ENCODE measurements at regions not wholly inside any gene's neighbourhood (a gene's known extent, or its start where the extent isn't known, plus 50 kb on each side); places are given as distances from the start of the nearest gene placed in this dataset.

GRCh38 chr2:145021962-145022665 is 502.2 kb upstream of the ZEB2 start:
- no peak for DNase-seq
- no peak overlapping the region for H3K4me3 ChIP-seq (ENCODE audit: insufficient read depth, low read depth, low read length)
- no peaks in the 10 kb centered on the region for H3K27me3 ChIP-seq (ENCODE audit: control insufficient read depth, insufficient read depth, low read length)
- no peaks in the 10 kb centered on the region for H3K36me3 ChIP-seq (replicated peaks; ENCODE audit: control insufficient read depth, insufficient read depth, low read length)

- Histone ChIP-seq H3K27me3 (ENCODE audit: control insufficient read depth, insufficient read depth, low read length) (no peaks in the 10 kb centered on the region), H3K4me3 (ENCODE audit: insufficient read depth, low read depth, low read length) (no peak overlapping the region), H3K36me3 (replicated peaks; ENCODE audit: control insufficient read depth, insufficient read depth, low read length) (no peaks in the 10 kb centered on the region)
- no peak for DNase-seq
Measured at GRCh38 chr2:145020694-145021093, 500.8 kb upstream of the ZEB2 start.

DNA sequence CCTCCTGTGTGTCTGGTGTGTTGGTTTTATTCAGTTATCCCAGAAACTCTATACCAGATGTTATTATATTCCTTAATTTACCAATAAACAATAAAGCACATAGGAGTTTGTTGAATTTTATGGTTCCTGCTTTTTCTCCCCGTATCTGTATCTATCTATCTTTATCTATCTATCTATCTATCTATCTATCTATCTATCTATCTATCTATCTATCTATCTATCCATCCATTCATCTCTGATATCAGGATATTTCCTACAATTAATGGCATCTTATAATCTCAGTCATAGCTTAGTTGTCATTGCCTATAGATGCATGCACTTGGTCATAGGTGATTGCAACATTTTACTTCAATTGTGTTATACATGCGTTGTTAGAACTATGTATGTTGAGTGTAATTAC is 500.2 kb upstream of the ZEB2 start:
- Histone ChIP-seq H3K4me3 (ENCODE audit: insufficient read depth, low read depth, low read length) (no peak overlapping the region), H3K36me3 (replicated peaks; ENCODE audit: control insufficient read depth, insufficient read depth, low read length) (no peaks in the 10 kb centered on the region)

DNA sequence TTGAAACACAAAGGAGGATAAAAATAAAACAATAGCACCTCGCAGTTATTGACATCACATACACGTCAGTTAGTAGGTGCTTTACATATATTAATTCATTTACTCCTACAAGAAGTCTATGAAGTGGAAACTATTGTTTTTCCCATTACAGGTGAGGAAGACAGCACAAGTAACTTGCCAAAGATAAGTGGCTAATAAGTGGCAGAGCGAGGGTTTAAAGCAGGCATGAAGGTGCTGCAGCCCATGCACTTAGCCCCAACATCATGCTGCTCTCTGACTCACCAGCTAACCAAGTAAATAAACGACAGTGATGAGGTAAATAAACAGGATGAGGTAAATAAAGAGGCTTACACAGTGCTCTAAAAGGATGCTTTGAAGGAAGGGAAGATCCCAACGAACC is 498.6 kb upstream of the ZEB2 start:
- DNase-seq, result no peak
- Histone ChIP-seq H3K36me3 (replicated peaks; ENCODE audit: control insufficient read depth, insufficient read depth, low read length) (no peaks in the 10 kb centered on the region), H3K4me3 (ENCODE audit: insufficient read depth, low read depth, low read length) (no peak overlapping the region), H3K27me3 (ENCODE audit: control insufficient read depth, insufficient read depth, low read length) (no peaks in the 10 kb centered on the region)

More for the DNA sequence above, 500.2 kb upstream of the ZEB2 start:
- no peak for DNase-seq
- no peaks in the 10 kb centered on the region for H3K27me3 ChIP-seq (ENCODE audit: control insufficient read depth, insufficient read depth, low read length)

- Histone ChIP-seq H3K4me3 (ENCODE audit: insufficient read depth, low read depth, low read length) (no peak overlapping the region), H3K36me3 (replicated peaks; ENCODE audit: control insufficient read depth, insufficient read depth, low read length) (no peaks in the 10 kb centered on the region), H3K27me3 (ENCODE audit: control insufficient read depth, insufficient read depth, low read length) (no peaks in the 10 kb centered on the region)
- DNase-seq, result no peak
Measured at GRCh38 chr2:145017149-145017548, 497.2 kb upstream of the ZEB2 start.

DNA sequence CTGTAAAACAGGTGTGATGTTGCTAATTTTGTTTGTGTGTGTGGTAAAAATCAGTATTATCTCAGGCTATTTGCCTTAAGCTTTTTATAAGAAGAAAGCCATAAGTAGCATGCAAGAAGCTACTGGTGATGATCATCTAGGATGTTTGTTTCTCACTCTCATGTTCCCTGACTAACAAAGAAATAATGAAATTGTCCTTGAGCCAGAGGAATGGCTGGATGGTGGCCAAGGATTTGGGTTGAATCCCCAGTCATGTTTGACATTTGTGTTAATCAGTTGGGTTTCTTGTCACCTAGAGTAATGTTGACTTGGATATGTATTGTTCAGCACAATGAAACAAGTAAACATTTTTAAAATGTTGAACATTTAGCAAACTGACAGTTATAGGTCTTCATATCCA is 496.8 kb upstream of the ZEB2 start:
- Histone ChIP-seq H3K27me3 (ENCODE audit: control insufficient read depth, insufficient read depth, low read length) (no peaks in the 10 kb centered on the region), H3K36me3 (replicated peaks; ENCODE audit: control insufficient read depth, insufficient read depth, low read length) (no peaks in the 10 kb centered on the region), H3K4me3 (ENCODE audit: insufficient read depth, low read depth, low read length) (no peak overlapping the region)
- DNase-seq, result no peak

GRCh38 chr2:145015561-145015960 is 495.6 kb upstream of the ZEB2 start:
- Histone ChIP-seq H3K36me3 (replicated peaks; ENCODE audit: control insufficient read depth, insufficient read depth, low read length) (no peaks in the 10 kb centered on the region), H3K4me3 (ENCODE audit: insufficient read depth, low read depth, low read length) (no peak overlapping the region), H3K27me3 (ENCODE audit: control insufficient read depth, insufficient read depth, low read length) (no peaks in the 10 kb centered on the region)
- DNase-seq, result no peak

DNA sequence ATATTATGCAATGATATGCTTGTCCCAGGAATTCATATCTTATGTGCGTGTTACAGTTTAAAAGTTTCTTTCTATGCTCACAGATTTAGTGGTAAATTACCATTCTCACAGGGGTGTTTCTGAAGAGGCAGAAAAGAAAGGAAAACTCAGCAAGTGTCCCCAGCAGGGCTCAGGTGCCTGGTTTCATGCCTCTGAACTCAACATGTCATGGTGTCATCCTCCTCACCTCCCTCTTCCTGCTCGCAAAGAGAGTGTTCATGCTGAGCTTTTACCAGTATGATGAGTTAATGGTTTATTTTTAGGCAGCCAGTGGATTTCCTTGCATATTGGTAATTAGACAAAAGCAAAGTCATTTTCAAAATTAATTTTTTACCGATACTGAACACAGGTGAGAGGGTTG is 492.9 kb upstream of the ZEB2 start:
- Histone ChIP-seq H3K36me3 (replicated peaks; ENCODE audit: control insufficient read depth, insufficient read depth, low read length) (no peaks in the 10 kb centered on the region), H3K27me3 (ENCODE audit: control insufficient read depth, insufficient read depth, low read length) (no peaks in the 10 kb centered on the region), H3K4me3 (ENCODE audit: insufficient read depth, low read depth, low read length) (no peak overlapping the region)
- DNase-seq, result peak; percentile 9

GRCh38 chr2:145012214-145012670 is 492.3 kb upstream of the ZEB2 start:
- Histone ChIP-seq H3K4me3 (ENCODE audit: insufficient read depth, low read depth, low read length) (no peak overlapping the region), H3K27me3 (ENCODE audit: control insufficient read depth, insufficient read depth, low read length) (no peaks in the 10 kb centered on the region), H3K36me3 (replicated peaks; ENCODE audit: control insufficient read depth, insufficient read depth, low read length) (no peaks in the 10 kb centered on the region)
- no peak for DNase-seq

GRCh38 chr2:145010635-145011034 is 490.7 kb upstream of the ZEB2 start:
- Histone ChIP-seq H3K36me3 (replicated peaks; ENCODE audit: control insufficient read depth, insufficient read depth, low read length) (no peaks in the 10 kb centered on the region), H3K27me3 (ENCODE audit: control insufficient read depth, insufficient read depth, low read length) (no peaks in the 10 kb centered on the region), H3K4me3 (ENCODE audit: insufficient read depth, low read depth, low read length) (no peak overlapping the region)
- no peak for DNase-seq

GRCh38 chr2:145007960-145008263 is 488.0 kb upstream of the ZEB2 start:
- Histone ChIP-seq H3K36me3 (replicated peaks; ENCODE audit: control insufficient read depth, insufficient read depth, low read length) (no peaks in the 10 kb centered on the region), H3K4me3 (ENCODE audit: insufficient read depth, low read depth, low read length) (no peak overlapping the region), H3K27me3 (ENCODE audit: control insufficient read depth, insufficient read depth, low read length) (no peaks in the 10 kb centered on the region)
- no peak for DNase-seq

- no peak for DNase-seq
- Histone ChIP-seq H3K36me3 (replicated peaks; ENCODE audit: control insufficient read depth, insufficient read depth, low read length) (no peaks in the 10 kb centered on the region), H3K4me3 (ENCODE audit: insufficient read depth, low read depth, low read length) (no peak overlapping the region), H3K27me3 (ENCODE audit: control insufficient read depth, insufficient read depth, low read length) (no peaks in the 10 kb centered on the region)
Measured at GRCh38 chr2:145007093-145007959, 487.4 kb upstream of the ZEB2 start.

DNA sequence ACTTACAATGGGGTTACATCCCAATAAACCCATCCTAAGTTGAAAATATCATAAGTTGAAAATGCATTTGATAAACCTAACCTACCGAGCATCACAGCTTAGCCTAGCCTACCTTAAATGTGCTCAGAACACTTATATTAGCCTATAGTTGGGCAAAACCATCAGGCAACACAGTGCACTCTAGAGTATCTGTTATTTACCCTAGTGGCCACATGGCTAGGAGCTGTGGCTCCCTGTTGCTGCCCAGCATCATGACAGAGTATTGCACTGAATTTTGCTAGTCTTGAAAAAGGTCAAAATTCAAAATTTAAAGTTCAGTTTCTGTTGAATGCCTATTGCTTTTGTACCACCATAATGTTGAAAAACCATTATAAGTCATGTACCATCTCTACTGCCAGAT is 482.7 kb upstream of the ZEB2 start:
- Histone ChIP-seq H3K4me3 (ENCODE audit: insufficient read depth, low read depth, low read length) (no peak overlapping the region), H3K27me3 (ENCODE audit: control insufficient read depth, insufficient read depth, low read length) (no peaks in the 10 kb centered on the region), H3K36me3 (replicated peaks; ENCODE audit: control insufficient read depth, insufficient read depth, low read length) (no peaks in the 10 kb centered on the region)
- DNase-seq, result no peak

GRCh38 chr2:145000376-145000775 is 480.5 kb upstream of the ZEB2 start:
- no peak overlapping the region for H3K4me3 ChIP-seq (ENCODE audit: insufficient read depth, low read depth, low read length)
- DNase-seq, result no peak
- H3K36me3 ChIP-seq (replicated peaks; ENCODE audit: control insufficient read depth, insufficient read depth, low read length), result no peaks in the 10 kb centered on the region
- H3K27me3 ChIP-seq (ENCODE audit: control insufficient read depth, insufficient read depth, low read length), result no peaks in the 10 kb centered on the region

- DNase-seq, result no peak
- no peak overlapping the region for H3K4me3 ChIP-seq (ENCODE audit: insufficient read depth, low read depth, low read length)
- H3K36me3 ChIP-seq (replicated peaks; ENCODE audit: control insufficient read depth, insufficient read depth, low read length), result no peaks in the 10 kb centered on the region
- no peaks in the 10 kb centered on the region for H3K27me3 ChIP-seq (ENCODE audit: control insufficient read depth, insufficient read depth, low read length)
Measured at GRCh38 chr2:144999936-145000335, 480.0 kb upstream of the ZEB2 start.

Measured in H7 (cell line).